Lower lobe of right lung (tissue), 2 donors: ENCODE measurements at regions not wholly inside any gene's neighbourhood (a gene's known extent, or its start where the extent isn't known, plus 50 kb on each side); places are given as distances from the start of the nearest gene placed in this dataset.
"Not testable (repeated sequence)": the region's sequence is repeated elsewhere in the genome, so short reads cannot be mapped to it uniquely, and the experiment has no call there.

Source experiments
- ATAC-seq, 2 donors: fragments of 200-7000 bp; cut with Tn5 transposase; one replicate each; pipeline ENCODE4 v1.9.1; 2020 to 2022; ENCODE audit warnings: mild to moderate bottlenecking in 2 of 2, moderate library complexity in 2 of 2
- DNase-seq: peaks from one replicate; pipeline ENCODE4 v3.0.0-alpha.2; 2020
- H3K27ac ChIP-seq: fragments of 200-600 bp; one replicate; pipeline ENCODE4 v1.8.0; 2022
- H3K27me3 ChIP-seq: fragments of 200-600 bp; one replicate; pipeline ENCODE4 v1.8.0; 2022; ENCODE audit warnings: low read depth
- H3K36me3 ChIP-seq: fragments of 200-600 bp; one replicate; pipeline ENCODE4 v1.8.0; 2022; ENCODE audit warnings: mild to moderate bottlenecking
- H3K4me1 ChIP-seq: fragments of 200-600 bp; one replicate; pipeline ENCODE4 v1.8.0; 2022
- H3K4me3 ChIP-seq: fragments of 200-600 bp; one replicate; pipeline ENCODE4 v1.8.0; 2022; ENCODE audit warnings: mild to moderate bottlenecking
- H3K9me3 ChIP-seq: fragments of 200-600 bp; one replicate; pipeline ENCODE4 v1.8.0; 2022
- CTCF ChIP-seq: fragments of 200-600 bp; IDR thresholded peaks from one replicate; pipeline ENCODE4 v1.8.0; 2022; ENCODE audit warnings: antibody characterized with exemption, mild to moderate bottlenecking
- intact Hi-C: fragments of 100-400 bp; cut with DNase I; formaldehyde crosslinking; loops from one replicate; pipeline ENCODE4 v1.11.0; 2022
- donor health status: DM: no; HTN: yes; CAD: no; lungs with severe emphysema.

DNA sequence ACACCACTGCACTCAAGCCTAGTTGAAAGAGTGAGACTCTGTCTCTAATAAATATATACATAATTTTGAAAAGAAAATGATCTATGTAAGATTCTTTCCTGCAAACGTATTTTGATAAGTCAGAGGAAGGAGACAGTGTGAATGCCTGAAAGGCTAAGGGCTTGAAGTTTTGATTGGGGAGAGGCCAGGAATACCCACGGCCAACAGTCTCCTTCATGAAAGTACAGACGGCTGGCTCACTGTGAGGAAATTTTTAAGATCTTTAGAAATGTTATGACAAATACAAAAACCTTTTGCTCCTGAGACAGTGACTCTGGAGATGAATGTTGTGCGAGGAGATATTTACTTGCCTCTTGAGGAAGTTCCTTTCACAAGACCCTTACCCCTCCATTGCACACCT lies 111.4 kb upstream of the KLHL13 start:
- DNase-seq, result no peak
- H3K4me1 ChIP-seq, result no peaks in the 10 kb centered on the region
- no peak for TF ChIP-seq CTCF
- intact Hi-C loops, result no loop called here
- H3K27me3 ChIP-seq, result no peaks in the 10 kb centered on the region
- no peaks in the 10 kb centered on the region for H3K9me3 ChIP-seq
- no peak overlapping the region for H3K27ac ChIP-seq
- H3K36me3 ChIP-seq, result no peaks in the 10 kb centered on the region
- no peak overlapping the region for H3K4me3 ChIP-seq
- ATAC-seq, result no peak

DNA sequence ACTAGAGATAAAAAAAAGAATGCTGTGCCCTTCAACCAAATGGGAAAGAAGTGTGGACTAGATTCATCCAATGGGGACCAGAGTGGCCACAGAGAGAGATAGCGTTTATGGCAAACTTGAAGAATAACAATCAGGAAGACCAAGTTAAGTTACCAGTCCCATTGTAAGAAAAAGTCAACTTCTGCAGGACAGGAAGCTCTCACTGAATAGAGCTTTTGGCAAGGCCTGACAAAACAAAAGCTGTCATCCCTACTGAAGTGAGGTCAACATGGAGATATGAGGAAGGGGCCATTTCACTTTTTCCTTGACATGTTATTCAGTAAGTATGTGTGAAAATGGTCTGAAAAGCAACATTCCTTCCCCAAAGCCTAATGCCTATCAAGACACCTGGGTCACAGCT lies 111.8 kb upstream of the KLHL13 start:
- DNase-seq, result no peak
- TF ChIP-seq CTCF, result no peak
- Histone ChIP-seq H3K27me3 (no peaks in the 10 kb centered on the region), H3K36me3 (no peaks in the 10 kb centered on the region), H3K27ac (no peak overlapping the region), H3K9me3 (no peaks in the 10 kb centered on the region), H3K4me1 (no peaks in the 10 kb centered on the region), H3K4me3 (no peak overlapping the region)
- intact Hi-C loops, result no loop called here
- ATAC-seq, result no peak

DNA sequence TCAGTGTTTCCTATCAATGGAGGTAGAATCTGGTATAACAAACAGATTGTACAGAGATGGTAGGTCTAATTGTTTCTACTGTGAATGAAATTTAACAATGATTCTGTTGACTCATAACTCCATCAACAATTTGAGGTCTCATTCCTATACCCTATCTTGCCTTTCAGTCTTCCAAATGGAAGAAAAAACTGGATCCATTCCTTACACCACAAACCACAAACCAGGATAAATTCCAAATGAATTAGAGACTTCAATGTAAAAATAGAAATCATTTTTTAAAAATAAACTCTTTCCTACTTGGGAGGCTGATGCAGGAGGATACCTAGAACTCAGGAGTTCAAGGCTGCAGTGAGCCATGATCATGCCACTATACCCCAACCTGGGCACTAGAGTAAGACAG lies 114.4 kb upstream of the WDR44 start:
- no peak for DNase-seq
- intact Hi-C loops, result no loop called here
- no peaks in the 10 kb centered on the region for H3K36me3 ChIP-seq
- H3K4me3 ChIP-seq, result no peak overlapping the region
- no peaks in the 10 kb centered on the region for H3K4me1 ChIP-seq
- no peak overlapping the region for H3K27ac ChIP-seq
- H3K27me3 ChIP-seq, result no peaks in the 10 kb centered on the region
- no peaks in the 10 kb centered on the region for H3K9me3 ChIP-seq
- no peak for TF ChIP-seq CTCF
- no peak for ATAC-seq

DNA sequence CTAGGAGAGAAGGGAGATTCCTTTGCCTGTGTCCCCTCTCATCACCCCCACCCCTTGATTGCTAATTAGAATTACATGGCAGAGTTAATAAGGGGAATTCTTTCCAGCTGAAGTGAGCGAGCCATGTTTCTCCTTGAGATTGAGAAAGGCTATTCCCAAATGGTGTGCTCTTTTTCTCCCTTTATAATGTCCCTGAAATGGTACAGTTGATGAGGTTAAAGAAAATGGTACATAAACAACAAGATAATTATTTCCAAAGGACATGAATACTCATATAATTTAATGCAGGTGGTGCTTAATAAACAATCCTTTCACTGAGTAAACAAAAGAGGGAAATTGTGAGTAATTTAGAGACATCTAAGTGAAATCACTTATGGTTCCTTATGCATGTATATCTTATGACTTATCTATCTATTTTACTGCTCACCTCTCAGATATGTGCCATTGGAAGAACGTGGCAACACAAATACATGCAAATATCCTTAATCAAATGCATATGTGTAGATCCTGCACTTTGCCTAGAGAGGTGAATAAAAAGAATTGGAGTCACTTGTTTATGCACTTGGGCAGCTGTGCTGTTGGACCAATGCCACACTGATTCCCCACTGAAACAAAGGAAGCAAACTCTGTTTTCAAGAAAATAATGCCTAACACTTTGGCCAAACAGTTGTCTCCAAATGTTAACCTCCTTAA lies 106.6 kb upstream of the WDR44 start:
- no peaks in the 10 kb centered on the region for H3K9me3 ChIP-seq
- no peaks in the 10 kb centered on the region for H3K27me3 ChIP-seq
- ATAC-seq (no peak), DNase-seq (no peak)
- intact Hi-C loops, result no loop called here
- H3K36me3 ChIP-seq, result no peaks in the 10 kb centered on the region
- H3K4me1 ChIP-seq, result no peaks in the 10 kb centered on the region
- H3K27ac ChIP-seq, result no peak overlapping the region
- TF ChIP-seq CTCF, result no peak
- no peak overlapping the region for H3K4me3 ChIP-seq

DNA sequence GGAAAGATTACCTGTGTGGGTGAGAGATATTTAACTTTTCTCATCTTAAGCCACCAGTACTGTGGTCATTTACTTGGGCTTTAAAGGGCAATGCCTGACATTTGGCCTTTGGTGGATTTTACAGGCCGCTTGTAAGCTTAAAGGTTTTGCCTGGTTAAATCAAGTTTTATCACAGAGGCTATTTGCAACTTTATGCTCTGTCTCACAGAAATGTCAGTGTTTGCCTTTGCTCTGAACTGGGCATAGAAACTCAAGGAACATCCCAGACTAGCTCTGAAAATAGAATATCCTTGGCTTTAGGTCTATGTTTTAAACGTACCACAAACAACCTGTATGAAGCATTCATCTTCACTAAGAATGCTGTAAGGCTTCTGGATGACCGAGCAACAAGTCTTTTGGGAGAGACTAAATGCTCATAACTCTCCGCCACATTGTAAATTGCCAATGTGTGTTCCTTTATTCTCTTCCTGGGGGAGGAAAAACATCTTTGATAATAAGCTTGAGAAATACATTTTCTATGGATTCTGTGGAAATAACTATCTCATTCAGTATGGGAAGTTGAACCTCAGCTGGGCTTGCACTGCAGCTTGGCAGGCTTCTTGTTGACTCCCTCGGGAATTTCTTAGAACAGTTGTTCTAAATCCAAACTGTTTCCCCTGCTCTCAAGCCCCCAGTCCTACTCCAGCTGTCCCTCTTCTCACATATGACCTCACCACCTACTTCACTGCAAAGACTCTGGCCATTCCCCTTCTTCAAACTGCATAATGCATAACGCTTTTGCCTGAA lies 105.8 kb upstream of the WDR44 start:
- H3K9me3 ChIP-seq, result no peaks in the 10 kb centered on the region
- TF ChIP-seq CTCF, result no peak
- intact Hi-C loops, result no loop called here
- no peak overlapping the region for H3K27ac ChIP-seq
- no peaks in the 10 kb centered on the region for H3K36me3 ChIP-seq
- no peak for DNase-seq
- no peaks in the 10 kb centered on the region for H3K4me1 ChIP-seq
- no peaks in the 10 kb centered on the region for H3K27me3 ChIP-seq
- ATAC-seq, result no peak
- no peak overlapping the region for H3K4me3 ChIP-seq

- H3K9me3 ChIP-seq, H3K4me1 ChIP-seq, H3K4me3 ChIP-seq, ATAC-seq, H3K27ac ChIP-seq, H3K27me3 ChIP-seq, DNase-seq, H3K36me3 ChIP-seq, intact Hi-C loops: not testable (repeated sequence)
Measured at GRCh38 chrX:118246961-118247360, 98.9 kb upstream of the WDR44 start.
